ENCODE measurements at regions not wholly inside any gene's neighbourhood (a gene's known extent, or its start where the extent isn't known, plus 50 kb on each side); places are given as distances from the start of the nearest gene placed in this dataset.

- FAIRE-seq (no peak), DNase-seq (ENCODE audit: insufficient read length) (no peak)
- TF ChIP-seq TAF1 (IDR thresholded peaks at IDR 0.05; ENCODE audit: borderline replicate concordance, low read depth, low read length) (no peak), POLR2AphosphoS5 (IDR thresholded peaks at IDR 0.05; ENCODE audit: low read depth, low read length) (no peak), POLR2A (IDR thresholded peaks at IDR 0.05; ENCODE audit: low read depth, low read length) (no peak)
These were observed 267.6 kb upstream of the PRDM1 start for GRCh38 chr6:105818505-105818904.

DNA sequence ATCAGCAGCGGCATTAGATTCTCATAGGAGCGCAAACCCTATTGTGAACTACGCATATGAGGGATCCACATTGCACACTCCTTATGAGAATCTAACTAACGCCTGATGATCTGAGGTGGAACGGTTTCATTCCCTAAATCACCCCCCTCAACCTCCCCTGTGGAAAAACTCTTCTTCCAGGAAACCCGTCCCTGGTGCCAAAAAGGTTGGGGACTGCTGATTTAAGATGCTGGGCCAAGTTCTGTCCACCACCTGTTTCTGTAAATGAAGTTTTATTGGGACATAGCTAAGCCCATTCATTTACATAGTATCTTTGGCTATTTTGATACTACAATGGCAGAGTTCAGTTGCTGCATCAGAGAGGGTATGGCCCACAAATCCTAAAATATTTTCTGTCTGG is 268.2 kb upstream of the PRDM1 start:
- no peak for TF ChIP-seq POLR2AphosphoS5 (IDR thresholded peaks at IDR 0.05; ENCODE audit: low read depth, low read length)
- no peak for TF ChIP-seq POLR2A (IDR thresholded peaks at IDR 0.05; ENCODE audit: low read depth, low read length)
- no peak for TF ChIP-seq TAF1 (IDR thresholded peaks at IDR 0.05; ENCODE audit: borderline replicate concordance, low read depth, low read length)
- DNase-seq (ENCODE audit: insufficient read length) (no peak), FAIRE-seq (peak; percentile 9)

DNA sequence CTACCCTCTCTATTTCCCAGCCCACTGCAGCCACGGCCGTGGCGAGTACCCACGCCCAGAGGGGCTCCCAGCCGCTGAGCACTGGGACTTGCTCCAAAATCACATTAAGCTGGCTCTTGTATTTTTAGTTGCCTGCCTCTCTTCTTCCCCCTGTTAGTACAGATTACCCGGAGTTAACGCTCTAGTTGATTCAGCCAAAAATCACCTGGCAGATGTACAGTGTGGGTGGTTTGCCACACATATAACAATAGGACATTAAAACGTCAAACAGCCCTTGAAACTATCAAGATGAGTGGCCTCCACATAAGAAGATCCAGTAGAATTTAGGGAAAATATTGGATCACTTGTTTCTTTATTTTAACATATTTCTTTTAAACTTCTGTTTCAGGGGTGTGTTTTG is 268.8 kb upstream of the PRDM1 start:
- FAIRE-seq (peak; percentile 78), DNase-seq (ENCODE audit: insufficient read length) (no peak)
- TF ChIP-seq TAF1 (IDR thresholded peaks at IDR 0.05; ENCODE audit: borderline replicate concordance, low read depth, low read length) (no peak), POLR2AphosphoS5 (IDR thresholded peaks at IDR 0.05; ENCODE audit: low read depth, low read length) (no peak), POLR2A (IDR thresholded peaks at IDR 0.05; ENCODE audit: low read depth, low read length) (no peak)

GRCh38 chr6:105816847-105817246 is 269.3 kb upstream of the PRDM1 start:
- TF ChIP-seq POLR2AphosphoS5 (IDR thresholded peaks at IDR 0.05; ENCODE audit: low read depth, low read length) (no peak), TAF1 (IDR thresholded peaks at IDR 0.05; ENCODE audit: borderline replicate concordance, low read depth, low read length) (no peak), POLR2A (IDR thresholded peaks at IDR 0.05; ENCODE audit: low read depth, low read length) (no peak)
- FAIRE-seq (peak; percentile 51), DNase-seq (ENCODE audit: insufficient read length) (no peak)

- no peak for DNase-seq (ENCODE audit: insufficient read length)
- TF ChIP-seq TAF1 (IDR thresholded peaks at IDR 0.05; ENCODE audit: borderline replicate concordance, low read depth, low read length) (no peak), POLR2A (IDR thresholded peaks at IDR 0.05; ENCODE audit: low read depth, low read length) (no peak), POLR2AphosphoS5 (IDR thresholded peaks at IDR 0.05; ENCODE audit: low read depth, low read length) (no peak)
- FAIRE-seq: peak; percentile 38
These were observed 270.2 kb upstream of the PRDM1 start for GRCh38 chr6:105815661-105816555.

DNA sequence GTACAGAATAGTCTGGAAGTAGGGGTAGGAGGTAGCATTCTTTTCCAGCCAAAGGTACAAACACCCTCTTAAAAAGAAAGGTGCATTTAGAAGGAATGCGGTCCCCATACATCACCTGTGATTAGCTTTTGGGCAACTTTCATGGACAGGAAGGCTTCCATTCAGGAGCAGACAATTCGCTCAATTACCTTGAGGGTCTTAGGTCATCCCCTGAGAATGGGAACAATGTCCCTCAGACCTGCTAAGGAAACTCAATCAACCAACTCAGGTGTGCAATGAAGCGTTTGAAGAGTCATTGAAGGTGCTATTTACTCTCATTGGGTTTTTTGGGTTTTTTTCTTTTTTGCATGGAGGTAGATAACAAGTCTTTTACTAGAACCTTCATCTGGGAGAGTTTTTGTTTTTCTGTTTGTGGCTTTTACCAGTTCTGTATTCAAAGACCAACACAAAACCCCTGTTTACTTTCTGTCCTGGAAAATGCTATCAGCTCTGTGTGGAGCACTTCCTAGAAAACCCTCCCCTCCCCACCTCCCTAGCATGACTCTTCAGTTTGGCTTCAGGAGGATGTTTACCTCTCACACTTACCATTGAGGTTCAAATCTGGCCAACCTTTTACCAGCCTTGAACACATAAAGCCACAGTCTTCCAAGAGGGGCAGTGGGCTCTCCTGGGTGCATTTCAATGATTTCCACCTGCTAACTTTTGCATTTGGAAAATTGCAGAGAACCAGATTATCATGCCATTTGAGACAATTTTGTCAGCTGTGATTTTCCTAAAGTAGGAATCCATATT is 271.2 kb upstream of the PRDM1 start:
- no peak for FAIRE-seq

DNA sequence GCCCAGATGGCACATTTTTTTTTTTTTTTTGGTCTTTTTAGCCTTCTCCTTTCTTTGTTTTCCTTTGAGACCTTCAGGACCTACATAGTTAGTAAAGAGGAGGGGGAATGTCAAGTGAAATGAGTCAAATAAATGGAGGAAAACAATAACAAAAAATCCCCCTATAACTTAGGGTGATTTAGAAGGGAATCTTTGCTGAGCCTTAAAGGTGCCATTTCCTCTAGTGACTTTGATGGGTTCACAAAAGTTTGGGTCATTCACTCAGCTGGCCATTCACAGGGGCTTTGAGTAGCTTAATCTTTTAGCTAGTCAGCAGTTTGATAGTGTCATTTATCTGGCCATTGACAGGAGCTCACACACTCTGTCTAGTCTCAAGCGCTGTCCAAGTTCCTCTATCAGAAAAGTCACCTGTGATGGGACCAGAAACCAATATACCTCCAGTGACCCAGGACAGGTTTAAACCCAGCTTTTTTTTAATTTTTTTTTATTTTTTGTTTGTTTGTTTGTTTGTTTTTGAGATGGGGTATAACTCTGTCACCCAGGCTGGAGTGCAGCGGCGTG is 275.1 kb upstream of the PRDM1 start:
- DNase-seq (ENCODE audit: insufficient read length): no peak
- no peak for TF ChIP-seq POLR2A (IDR thresholded peaks at IDR 0.05; ENCODE audit: low read depth, low read length)
- no peak for TF ChIP-seq TAF1 (IDR thresholded peaks at IDR 0.05; ENCODE audit: borderline replicate concordance, low read depth, low read length)
- FAIRE-seq: peak; percentile 48

More for the DNA sequence above, 271.2 kb upstream of the PRDM1 start:
- DNase-seq (ENCODE audit: insufficient read length): no peak
- TF ChIP-seq POLR2AphosphoS5 (IDR thresholded peaks at IDR 0.05; ENCODE audit: low read depth, low read length) (no peak), POLR2A (IDR thresholded peaks at IDR 0.05; ENCODE audit: low read depth, low read length) (no peak), TAF1 (IDR thresholded peaks at IDR 0.05; ENCODE audit: borderline replicate concordance, low read depth, low read length) (no peak)

- TF ChIP-seq POLR2AphosphoS5 (IDR thresholded peaks at IDR 0.05; ENCODE audit: low read depth, low read length): no peak
- no peak for TF ChIP-seq POLR2A (IDR thresholded peaks at IDR 0.05; ENCODE audit: low read depth, low read length)
- no peak for TF ChIP-seq TAF1 (IDR thresholded peaks at IDR 0.05; ENCODE audit: borderline replicate concordance, low read depth, low read length)
- no peak for DNase-seq (ENCODE audit: insufficient read length)
- FAIRE-seq: peak; percentile 87
These were observed 275.8 kb upstream of the PRDM1 start for GRCh38 chr6:105810105-105810921.

DNA sequence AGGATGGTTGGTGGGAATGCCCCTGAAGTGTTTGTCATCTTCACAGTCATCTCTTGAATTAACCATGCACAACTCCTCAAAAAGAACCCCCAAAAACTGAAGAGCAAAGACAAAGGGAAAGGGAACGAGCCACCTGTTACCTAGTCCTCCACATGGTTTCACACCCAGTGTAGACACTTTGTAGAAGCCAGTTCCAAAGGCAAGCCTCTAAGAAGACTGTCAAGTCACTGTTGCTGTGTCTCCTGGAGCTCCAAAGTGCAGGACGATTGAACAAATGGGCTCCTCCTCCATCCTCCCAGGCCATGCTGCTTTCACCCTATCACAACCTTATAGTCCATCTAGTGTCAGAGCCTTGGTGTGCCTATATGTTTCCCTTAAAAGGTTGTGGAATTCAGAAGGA is 277.6 kb upstream of the PRDM1 start:
- TF ChIP-seq TAF1 (IDR thresholded peaks at IDR 0.05; ENCODE audit: borderline replicate concordance, low read depth, low read length) (no peak), POLR2A (IDR thresholded peaks at IDR 0.05; ENCODE audit: low read depth, low read length) (no peak), POLR2AphosphoS5 (IDR thresholded peaks at IDR 0.05; ENCODE audit: low read depth, low read length) (no peak)
- peak; percentile 82 for FAIRE-seq
- no peak for DNase-seq (ENCODE audit: insufficient read length)

GRCh38 chr6:105807905-105808304 is 278.2 kb upstream of the PRDM1 start:
- no peak for DNase-seq (ENCODE audit: insufficient read length)
- TF ChIP-seq POLR2A (IDR thresholded peaks at IDR 0.05; ENCODE audit: low read depth, low read length) (no peak), TAF1 (IDR thresholded peaks at IDR 0.05; ENCODE audit: borderline replicate concordance, low read depth, low read length) (no peak), POLR2AphosphoS5 (IDR thresholded peaks at IDR 0.05; ENCODE audit: low read depth, low read length) (no peak)
- FAIRE-seq: no peak

All from GM12892 (cell line).